H1 (cell line): ENCODE measurements at regions not wholly inside any gene's neighbourhood (a gene's known extent, or its start where the extent isn't known, plus 50 kb on each side); places are given as distances from the start of the nearest gene placed in this dataset.

Experiments used
- CTCF ChIA-PET: fragments of 300-600 bp; sonication (Branson Sonifier 250); formaldehyde crosslinking; loops from one replicate; lab custom pipeline; 2021; ENCODE audit not compliant: partially characterized antibody; lab: Charles Lee
- POLR2A ChIA-PET: fragments of 300-600 bp; sonication (Branson Sonifier 250); formaldehyde crosslinking; loops from one replicate; lab custom pipeline; 2021; ENCODE audit warnings: inconsistent platforms; ENCODE audit not compliant: partially characterized antibody; lab: Charles Lee
- DNase-seq, 2 experiments: peaks; one replicate each; pipeline versions ENCODE4 v3.0.0 to v3.0.0-alpha.2; 2010 to 2022; ENCODE audit warnings: low spot score in 2 of 2, low read depth in 1 of 2, mixed read lengths in 1 of 2
- FAIRE-seq: peaks from 2 replicates; lab custom pipeline; 2011; peaks lifted over from hg19 to GRCh38; lab: Jason Lieb, UNC
- H2AFZ ChIP-seq: 2 replicates; pipeline ENCODE4 v1.8.1; 2012; ENCODE audit warnings: low read length, inconsistent platforms
- H2AK5ac ChIP-seq: 2 replicates; pipeline ENCODE4 v1.6.1; 2013; ENCODE audit warnings: low read depth, low read length
- H2BK120ac ChIP-seq: replicated peaks from 2 replicates; pipeline ENCODE3; 2013; ENCODE audit warnings: low read depth, low read length, inconsistent platforms
- H2BK12ac ChIP-seq: 2 replicates; pipeline ENCODE4 v1.6.1; 2013; ENCODE audit warnings: low read depth, low read length
- H2BK15ac ChIP-seq: 2 replicates; pipeline ENCODE4 v1.6.1; 2013; ENCODE audit warnings: low read length
- H2BK20ac ChIP-seq: 2 replicates; pipeline ENCODE4 v1.6.1; 2013; ENCODE audit warnings: low read length
- H2BK5ac ChIP-seq: 2 replicates; pipeline ENCODE4 v1.6.1; 2013; ENCODE audit warnings: low read depth, low read length
- H3K14ac ChIP-seq: 2 replicates; pipeline ENCODE4 v1.6.1; 2013; ENCODE audit warnings: inconsistent platforms; ENCODE audit not compliant: insufficient read length
- H3K18ac ChIP-seq: 2 replicates; pipeline ENCODE4 v1.6.1; 2013; ENCODE audit warnings: low read length; ENCODE audit errors: extremely low read depth
- H3K23ac ChIP-seq: 2 replicates; pipeline ENCODE4 v1.6.1; 2013; ENCODE audit warnings: inconsistent platforms; ENCODE audit not compliant: insufficient read length
- H3K23me2 ChIP-seq: 2 replicates; pipeline ENCODE4 v1.6.1; 2013; ENCODE audit warnings: low read depth, low read length
- H3K27ac ChIP-seq: 2 replicates; pipeline ENCODE4 v1.6.1; 2011; ENCODE audit warnings: low read depth, low read length, inconsistent platforms
- H3K27me3 ChIP-seq, 4 experiments: replicated peaks in 1 of 4; 1 replicate in 1 of 4; 2 replicates in 3 of 4; pipeline versions ENCODE4 v1.6.1 to v1.8.1; 2011 to 2013; ENCODE audit warnings: low read length in 3 of 4, mild to moderate bottlenecking in 3 of 4, inconsistent platforms in 2 of 4, mixed read lengths in 2 of 4, moderate library complexity in 1 of 4; ENCODE audit not compliant: control insufficient read depth in 3 of 4, insufficient read depth in 3 of 4; ENCODE audit errors: extremely low read depth in 1 of 4
- H3K36me3 ChIP-seq, 4 experiments: 2 replicates each; pipeline versions ENCODE4 v1.6.1 to v1.8.1; 2011 to 2013; ENCODE audit warnings: mild to moderate bottlenecking in 4 of 4, low read length in 3 of 4, moderate library complexity in 2 of 4, control low read depth in 1 of 4, inconsistent platforms in 1 of 4; ENCODE audit not compliant: insufficient read depth in 4 of 4, control insufficient read depth in 2 of 4
- H3K4ac ChIP-seq: replicated peaks from 2 replicates; pipeline ENCODE3; 2013; ENCODE audit warnings: low read length, low read depth, mixed read lengths, inconsistent platforms; ENCODE audit not compliant: insufficient read length
- H3K4me1 ChIP-seq, 4 experiments: replicated peaks in 1 of 4; 1 replicate in 1 of 4; 2 replicates in 3 of 4; pipeline versions ENCODE4 v1.6.1 to v1.8.1; 2011 to 2013; ENCODE audit warnings: low read length in 3 of 4, inconsistent platforms in 2 of 4, mixed read lengths in 1 of 4; ENCODE audit not compliant: insufficient read depth in 4 of 4, control insufficient read depth in 3 of 4
- H3K4me2 ChIP-seq, 2 experiments: 2 replicates each; pipeline versions ENCODE4 v1.6.1 to v1.8.1; 2011 to 2013; ENCODE audit warnings: low read depth in 2 of 2, low read length in 2 of 2, control low read depth in 1 of 2, inconsistent platforms in 1 of 2, mild to moderate bottlenecking in 1 of 2; ENCODE audit not compliant: insufficient read depth in 1 of 2
- H3K4me3 ChIP-seq, 4 experiments: fragments of 200-600, 300-600 bp in 1 of 4; sonication (generic), shearing (Covaris generic), sonication (Bioruptor Twin) in 1 of 4; 2 replicates each; pipeline versions ENCODE4 v1.5.1 to v1.8.1; 2011 to 2016; ENCODE audit warnings: low read length in 4 of 4, low read depth in 3 of 4, control low read depth in 2 of 4, inconsistent platforms in 2 of 4, mild to moderate bottlenecking in 2 of 4, mixed read lengths in 1 of 4, moderate library complexity in 1 of 4; ENCODE audit not compliant: insufficient read depth in 2 of 4; ENCODE audit errors: extremely low read depth in 1 of 4
- H3K56ac ChIP-seq: replicated peaks from 2 replicates; pipeline ENCODE3; 2013; ENCODE audit warnings: low read depth, mild to moderate bottlenecking, mixed read lengths, low read length, inconsistent platforms; ENCODE audit not compliant: insufficient read length
- H3K79me1 ChIP-seq: 2 replicates; pipeline ENCODE4 v1.6.1; 2013; ENCODE audit warnings: low read depth, low read length, control low read depth
- H3K79me2 ChIP-seq, 2 experiments: 2 replicates each; pipeline versions ENCODE4 v1.6.1 to v1.8.1; 2012 to 2013; ENCODE audit warnings: low read length in 2 of 2, mild to moderate bottlenecking in 2 of 2, inconsistent platforms in 1 of 2; ENCODE audit not compliant: insufficient read depth in 2 of 2, control insufficient read depth in 1 of 2
- H3K9ac ChIP-seq, 4 experiments: replicated peaks in 1 of 4; 1 replicate in 1 of 4; 2 replicates in 3 of 4; pipeline versions ENCODE4 v1.6.1 to v1.8.1; 2011 to 2013; ENCODE audit warnings: low read depth in 3 of 4, low read length in 3 of 4, control low read depth in 2 of 4, mild to moderate bottlenecking in 2 of 4, moderate library complexity in 2 of 4, inconsistent platforms in 1 of 4; ENCODE audit errors: extremely low read depth in 1 of 4
- H3K9me3 ChIP-seq, 2 experiments: 2 replicates each; pipeline versions ENCODE4 v1.6.1 to v1.8.1; 2012 to 2013; ENCODE audit warnings: mild to moderate bottlenecking in 2 of 2, moderate library complexity in 2 of 2, control low read depth in 1 of 2, inconsistent platforms in 1 of 2, low read depth in 1 of 2, low read length in 1 of 2, mixed read lengths in 1 of 2; ENCODE audit not compliant: insufficient read depth in 2 of 2
- H4K20me1 ChIP-seq, 2 experiments: replicated peaks in 1 of 2; 2 replicates each; pipeline versions ENCODE3 to v1.8.1; 2011 to 2013; ENCODE audit warnings: inconsistent platforms in 2 of 2, low read length in 2 of 2, mild to moderate bottlenecking in 1 of 2; ENCODE audit not compliant: insufficient read depth in 2 of 2, control insufficient read depth in 1 of 2
- H4K5ac ChIP-seq: 2 replicates; pipeline ENCODE4 v1.6.1; 2013; ENCODE audit warnings: low read length, low read depth, mixed read lengths, inconsistent platforms; ENCODE audit not compliant: insufficient read length
- H4K8ac ChIP-seq: 2 replicates; pipeline ENCODE4 v1.8.0; 2013; ENCODE audit warnings: mild to moderate bottlenecking, moderate library complexity, low read length, inconsistent platforms; ENCODE audit not compliant: insufficient read depth; ENCODE audit errors: extremely low read depth
- H4K91ac ChIP-seq: replicated peaks from 2 replicates; pipeline ENCODE3; 2013; ENCODE audit warnings: low read length, mixed read lengths, inconsistent platforms; ENCODE audit not compliant: insufficient read length
- CHD2 ChIP-seq: IDR thresholded peaks from 2 replicates; pipeline ENCODE4 v1.6.1; 2012; ENCODE audit warnings: low read length, improper control_type of control experiment
- WGBS, 2 experiments: shearing (Covaris generic) in 1 of 2; methylation state at CpG; one replicate each; pipeline versions ENCODE4 v1.1.6 to v1.1.7; 2013 to 2015; ENCODE audit warnings: low lambda C conversion rate in 2 of 2, mixed read lengths in 2 of 2, inconsistent platforms in 1 of 2, low coverage in 1 of 2, missing lambda C conversion rate in 1 of 2; ENCODE audit not compliant: insufficient replicate concordance in 2 of 2, insufficient coverage in 1 of 2, insufficient read length in 1 of 2; ENCODE audit errors: extremely low coverage in 1 of 2, missing lambda C conversion rate in 1 of 2; 5-methylcytosine and 5-hydroxymethylcytosine counted together

DNA sequence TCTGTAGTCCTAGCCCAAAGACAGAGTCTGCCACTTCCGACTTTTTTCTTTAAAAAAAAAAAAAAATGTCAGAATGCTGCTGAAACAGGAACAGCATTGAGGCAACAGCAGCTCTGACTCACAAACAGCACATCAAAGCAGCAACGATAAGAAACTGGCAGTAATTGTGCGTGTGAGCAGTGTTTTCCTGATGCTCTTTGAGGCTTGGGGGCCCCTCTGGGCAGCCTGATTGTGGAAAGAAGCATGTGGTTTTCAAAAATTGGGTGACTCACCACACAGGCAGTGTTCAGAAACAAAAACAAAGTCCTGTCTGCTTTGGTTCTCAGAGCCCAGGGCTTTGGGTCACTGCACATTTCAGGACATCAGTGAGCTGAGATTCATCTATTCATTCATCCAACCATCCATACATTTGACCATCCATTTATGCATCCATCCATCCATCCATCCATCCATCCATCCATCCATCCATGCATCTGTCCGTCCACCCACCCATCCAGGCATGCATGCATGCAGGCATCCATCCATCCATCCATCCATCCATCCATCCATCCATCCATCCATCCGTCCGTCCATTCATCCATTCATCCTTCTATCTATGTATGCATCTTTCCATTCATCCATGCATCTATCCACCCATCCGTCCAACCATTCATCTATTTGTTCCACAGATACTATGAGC is 308.4 kb downstream of the RPLP1 start:
- Histone ChIP-seq H3K18ac (no peak overlapping the region), H4K5ac (no peak overlapping the region), H3K4me3 (no peak overlapping the region), H2BK120ac (no peak overlapping the region), H2BK12ac (no peak overlapping the region), H3K27me3 (no peaks in the 10 kb centered on the region), H3K9ac (no peak overlapping the region), H2BK5ac (no peak overlapping the region), H2BK20ac (no peak overlapping the region), H4K91ac (no peak overlapping the region), H3K4ac (no peak overlapping the region), H3K14ac (no peak overlapping the region), H3K4me1 (no peaks in the 10 kb centered on the region; a peak in 1 of 7 replicates), H3K56ac (no peak overlapping the region), H2AFZ (no peak overlapping the region), H3K79me2 (no peaks in the 10 kb centered on the region), H3K9me3 (no peaks in the 10 kb centered on the region), H3K36me3 (no peaks in the 10 kb centered on the region), H2AK5ac (no peak overlapping the region), H3K23me2 (no peaks in the 10 kb centered on the region; the same call in 1 of the 2 replicates), H3K79me1 (no peaks in the 10 kb centered on the region), H3K27ac (no peak overlapping the region), H4K8ac (no peak overlapping the region), H3K23ac (no peak overlapping the region), H4K20me1 (no peaks in the 10 kb centered on the region), H3K4me2 (no peak overlapping the region), H2BK15ac (no peak overlapping the region)
- no peak for DNase-seq
- no peak for FAIRE-seq
- 79% methylated on average over 7 of the region's 7 CpGs; no CpG with 5 or more reads in 1 of the 2 experiments for WGBS, 2 experiments
- POLR2A ChIA-PET, result interaction anchor here (0.6 kb wide), 1 partner anchor 532 kb away, joined by 4 read pairs; no protein-coding TSS in a partner anchor
- CTCF ChIA-PET, result interaction anchor here (1.0 to 1.2 kb wide), 2 partner anchors 17 to 197 kb away, joined by 3 read pairs; no protein-coding TSS in a partner anchor
- no peak for TF ChIP-seq CHD2
